HG03558 (cell line): ENCODE measurements at regions not wholly inside any gene's neighbourhood (a gene's known extent, or its start where the extent isn't known, plus 50 kb on each side); places are given as distances from the start of the nearest gene placed in this dataset.
"Not testable (repeated sequence)": the region's sequence is repeated elsewhere in the genome, so short reads cannot be mapped to it uniquely, and the experiment has no call there.

ENCODE experiments used
- ATAC-seq: cut with Tn5 transposase; IDR thresholded peaks from one replicate; pipeline ENCODE4 v1.9.1; 2021; ENCODE audit warnings: moderate number of reproducible peaks; ENCODE audit not compliant: unreplicated experiment; ENCODE audit errors: extremely low read depth

- not testable (repeated sequence) for ATAC-seq
Measured at GRCh38 chr4:49117951-49118350, 131.9 kb downstream of the CWH43 start.

- not testable (repeated sequence) for ATAC-seq
Measured at GRCh38 chr4:49118379-49119212, 132.5 kb downstream of the CWH43 start.

- ATAC-seq = not testable (repeated sequence)
Measured at GRCh38 chr4:49119345-49119744, 133.3 kb downstream of the CWH43 start.

GRCh38 chr4:49120042-49120779, 134.1 kb downstream of the CWH43 start:
- not testable (repeated sequence) for ATAC-seq

- not testable (repeated sequence) for ATAC-seq
Measured at GRCh38 chr4:49120804-49121203, 134.7 kb downstream of the CWH43 start.

GRCh38 chr4:49126443-49126842, 140.4 kb downstream of the CWH43 start:
- ATAC-seq = not testable (repeated sequence)

GRCh38 chr4:49126858-49127257, 140.8 kb downstream of the CWH43 start:
- not testable (repeated sequence) for ATAC-seq

- ATAC-seq = not testable (repeated sequence)
Measured at GRCh38 chr4:49129385-49129784, 143.3 kb downstream of the CWH43 start.

GRCh38 chr4:49129870-49130269, 143.8 kb downstream of the CWH43 start:
- ATAC-seq = not testable (repeated sequence)

- ATAC-seq = not testable (repeated sequence)
Measured at GRCh38 chr4:49130724-49131123, 144.6 kb downstream of the CWH43 start.

GRCh38 chr4:49137043-49137442, 151.0 kb downstream of the CWH43 start:
- ATAC-seq = not testable (repeated sequence)

- not testable (repeated sequence) for ATAC-seq
Measured at GRCh38 chr4:49137961-49138360, 151.9 kb downstream of the CWH43 start.

- ATAC-seq = not testable (repeated sequence)
Measured at GRCh38 chr4:49138818-49139217, 152.7 kb downstream of the CWH43 start.

- not testable (repeated sequence) for ATAC-seq
Measured at GRCh38 chr4:49139513-49139912, 153.4 kb downstream of the CWH43 start.

- not testable (repeated sequence) for ATAC-seq
Measured at GRCh38 chr4:49140351-49140750, 154.3 kb downstream of the CWH43 start.

GRCh38 chr4:49141955-49142354, 155.9 kb downstream of the CWH43 start:
- ATAC-seq = not testable (repeated sequence)

- peak; percentile 27 for ATAC-seq
Measured at GRCh38 chr4:49147143-49147542, 161.1 kb downstream of the CWH43 start.

- not testable (repeated sequence) for ATAC-seq
Measured at GRCh38 chr4:49147596-49147995, 161.5 kb downstream of the CWH43 start.

- peak; percentile 49 for ATAC-seq
Measured at GRCh38 chr4:49149006-49149975, 163.2 kb downstream of the CWH43 start.
